ENCODE measurements at regions not wholly inside any gene's neighbourhood (a gene's known extent, or its start where the extent isn't known, plus 50 kb on each side); places are given as distances from the start of the nearest gene placed in this dataset.

DNA sequence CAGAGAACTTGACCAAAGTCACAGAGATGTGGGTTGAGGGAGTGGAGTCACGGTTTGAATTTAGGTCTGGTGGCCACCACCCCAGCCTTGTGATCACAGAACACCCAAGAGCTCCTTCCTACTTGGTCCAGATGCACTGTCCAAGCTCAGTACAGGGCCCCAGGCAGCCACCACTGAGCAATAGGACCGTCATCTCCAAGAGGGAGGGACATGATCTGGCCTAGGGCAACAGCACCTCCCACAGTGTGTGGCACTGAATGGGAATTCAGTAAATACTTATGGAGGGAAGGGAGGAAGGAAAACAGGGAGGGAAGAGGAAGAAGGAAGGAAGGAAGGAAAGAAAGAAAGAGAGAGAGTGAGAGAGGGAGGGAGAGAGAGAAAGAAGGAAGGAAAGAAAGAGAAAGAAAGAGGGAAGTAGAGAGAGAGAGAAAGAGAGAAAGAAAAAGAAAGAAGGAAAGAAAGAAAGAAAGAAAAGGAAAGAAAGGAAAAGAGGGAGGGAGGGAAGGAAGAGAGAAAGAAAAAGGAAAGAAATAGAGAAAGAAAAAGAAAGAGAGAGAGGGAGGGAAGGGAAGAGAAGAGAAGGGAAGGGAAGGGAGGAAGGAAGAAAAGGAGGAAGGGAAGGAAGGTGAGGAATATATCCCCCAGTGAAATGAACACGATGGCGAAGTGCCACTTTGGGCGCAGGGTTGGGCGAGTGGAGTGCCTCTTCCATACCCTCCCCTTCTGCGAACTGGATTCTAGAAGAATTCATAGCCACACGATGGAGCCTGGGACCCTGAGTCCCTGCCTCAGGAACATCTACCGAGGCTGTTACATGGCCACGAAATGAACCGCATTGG is 243.7 kb downstream of the TFAP2C start:
- TF ChIP-seq, protein P1, sequence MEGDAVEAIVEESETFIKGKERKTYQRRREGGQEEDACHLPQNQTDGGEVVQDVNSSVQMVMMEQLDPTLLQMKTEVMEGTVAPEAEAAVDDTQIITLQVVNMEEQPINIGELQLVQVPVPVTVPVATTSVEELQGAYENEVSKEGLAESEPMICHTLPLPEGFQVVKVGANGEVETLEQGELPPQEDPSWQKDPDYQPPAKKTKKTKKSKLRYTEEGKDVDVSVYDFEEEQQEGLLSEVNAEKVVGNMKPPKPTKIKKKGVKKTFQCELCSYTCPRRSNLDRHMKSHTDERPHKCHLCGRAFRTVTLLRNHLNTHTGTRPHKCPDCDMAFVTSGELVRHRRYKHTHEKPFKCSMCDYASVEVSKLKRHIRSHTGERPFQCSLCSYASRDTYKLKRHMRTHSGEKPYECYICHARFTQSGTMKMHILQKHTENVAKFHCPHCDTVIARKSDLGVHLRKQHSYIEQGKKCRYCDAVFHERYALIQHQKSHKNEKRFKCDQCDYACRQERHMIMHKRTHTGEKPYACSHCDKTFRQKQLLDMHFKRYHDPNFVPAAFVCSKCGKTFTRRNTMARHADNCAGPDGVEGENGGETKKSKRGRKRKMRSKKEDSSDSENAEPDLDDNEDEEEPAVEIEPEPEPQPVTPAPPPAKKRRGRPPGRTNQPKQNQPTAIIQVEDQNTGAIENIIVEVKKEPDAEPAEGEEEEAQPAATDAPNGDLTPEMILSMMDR (IDR thresholded peaks at IDR 0.05): no peak
- TF ChIP-seq POLR2A (IDR thresholded peaks at IDR 0.05) (no peak), POLR2AphosphoS5 (IDR thresholded peaks at IDR 0.05; ENCODE audit: insufficient read depth in 1 of 2, low read depth in 1 of 2) (no peak)

Data from vagina (tissue), 2 donors.